Mesenchymal stem cell (in vitro differentiated cells and primary cell): ENCODE measurements at regions not wholly inside any gene's neighbourhood (a gene's known extent, or its start where the extent isn't known, plus 50 kb on each side); places are given as distances from the start of the nearest gene placed in this dataset.

Experiments
- DNase-seq: peaks from one replicate; pipeline ENCODE4 v3.0.0-alpha.2; 2013
- H2AFZ ChIP-seq: one replicate; pipeline ENCODE4 v1.6.1; 2013; ENCODE audit warnings: low read depth, mild to moderate bottlenecking, control low read depth, inconsistent platforms, low read length, moderate library complexity
- H2AK5ac ChIP-seq: 2 replicates; pipeline ENCODE4 v1.6.1; 2013; ENCODE audit warnings: low read length, moderate library complexity, mild to moderate bottlenecking, inconsistent platforms; ENCODE audit not compliant: severe bottlenecking
- H2BK120ac ChIP-seq: one replicate; pipeline ENCODE4 v1.6.1; 2013; ENCODE audit warnings: low read depth, mild to moderate bottlenecking, inconsistent platforms, low read length, moderate library complexity
- H2BK12ac ChIP-seq, 2 experiments: one replicate each; pipeline ENCODE4 v1.6.1; 2013; ENCODE audit warnings: inconsistent platforms in 2 of 2, low read length in 2 of 2, mild to moderate bottlenecking in 2 of 2, moderate library complexity in 2 of 2, control low read depth in 1 of 2
- H2BK15ac ChIP-seq: one replicate; pipeline ENCODE4 v1.6.1; 2013; ENCODE audit warnings: mild to moderate bottlenecking, low read depth, inconsistent platforms; ENCODE audit not compliant: poor library complexity, severe bottlenecking
- H2BK5ac ChIP-seq: 2 replicates; pipeline ENCODE4 v1.6.1; 2013; ENCODE audit warnings: low read depth, mild to moderate bottlenecking, low read length, control low read depth, inconsistent platforms; ENCODE audit not compliant: poor library complexity, severe bottlenecking
- H3K14ac ChIP-seq, 2 experiments: one replicate each; pipeline ENCODE4 v1.6.1; 2013; ENCODE audit warnings: inconsistent platforms in 2 of 2, low read length in 2 of 2, control low read depth in 1 of 2, mild to moderate bottlenecking in 1 of 2, moderate library complexity in 1 of 2
- H3K18ac ChIP-seq, 2 experiments: one replicate each; pipeline ENCODE4 v1.6.1; 2013; ENCODE audit warnings: inconsistent platforms in 2 of 2, low read length in 2 of 2, control low read depth in 1 of 2, low read depth in 1 of 2, mild to moderate bottlenecking in 1 of 2
- H3K23ac ChIP-seq, 2 experiments: one replicate each; pipeline ENCODE4 v1.6.1; 2013; ENCODE audit warnings: inconsistent platforms in 2 of 2, low read length in 2 of 2, mild to moderate bottlenecking in 2 of 2, moderate library complexity in 2 of 2, control low read depth in 1 of 2
- H3K27ac ChIP-seq: 2 replicates; pipeline ENCODE4 v1.5.1; 2013; ENCODE audit warnings: mild to moderate bottlenecking, moderate library complexity, low read length, control low read depth, inconsistent platforms; ENCODE audit not compliant: poor library complexity, severe bottlenecking
- H3K27me3 ChIP-seq, 2 experiments: 2 replicates each; pipeline versions ENCODE4 v1.6.1 to v1.7.0; 2013; ENCODE audit warnings: low read length in 2 of 2, mild to moderate bottlenecking in 2 of 2, moderate library complexity in 2 of 2, control low read depth in 1 of 2, inconsistent platforms in 1 of 2; ENCODE audit not compliant: control insufficient read depth in 1 of 2, insufficient read depth in 1 of 2
- H3K36me3 ChIP-seq, 2 experiments: 2 replicates each; pipeline versions ENCODE4 v1.6.1 to v1.7.0; 2013; ENCODE audit warnings: low read length in 2 of 2, control low read depth in 1 of 2, inconsistent platforms in 1 of 2, low read depth in 1 of 2, mild to moderate bottlenecking in 1 of 2; ENCODE audit not compliant: insufficient read depth in 2 of 2, control insufficient read depth in 1 of 2
- H3K4ac ChIP-seq, 2 experiments: one replicate each; pipeline ENCODE4 v1.6.1; 2013; ENCODE audit warnings: inconsistent platforms in 2 of 2, low read length in 2 of 2, mild to moderate bottlenecking in 2 of 2, moderate library complexity in 2 of 2, control low read depth in 1 of 2, low read depth in 1 of 2
- H3K4me1 ChIP-seq: 2 replicates; pipeline ENCODE4 v1.6.1; 2013; ENCODE audit warnings: low read depth, low read length, control low read depth; ENCODE audit not compliant: control insufficient read depth, insufficient read depth
- H3K4me2 ChIP-seq: 2 replicates; pipeline ENCODE4 v1.6.1; 2013; ENCODE audit warnings: low read length, mild to moderate bottlenecking, inconsistent platforms; ENCODE audit not compliant: poor library complexity, severe bottlenecking
- H3K4me3 ChIP-seq, 2 experiments: 2 replicates each; pipeline versions ENCODE4 v1.5.1 to v1.7.0; 2013; ENCODE audit warnings: low read length in 2 of 2, mild to moderate bottlenecking in 2 of 2, control low read depth in 1 of 2, low read depth in 1 of 2; ENCODE audit not compliant: insufficient read depth in 1 of 2
- H3K79me1 ChIP-seq: replicated peaks from 2 replicates; pipeline ENCODE4 v1.6.1; 2013; ENCODE audit warnings: mild to moderate bottlenecking, control low read depth, low read length, inconsistent platforms; ENCODE audit not compliant: poor library complexity, severe bottlenecking
- H3K9ac ChIP-seq: 2 replicates; pipeline ENCODE4 v1.7.0; 2013; ENCODE audit warnings: mild to moderate bottlenecking, low read length, moderate library complexity
- H3K9me3 ChIP-seq: 2 replicates; pipeline ENCODE4 v1.7.0; 2013; ENCODE audit warnings: mild to moderate bottlenecking, low read length; ENCODE audit not compliant: control insufficient read depth
- H4K8ac ChIP-seq: one replicate; pipeline ENCODE4 v1.6.1; 2013; ENCODE audit warnings: inconsistent platforms, mild to moderate bottlenecking, low read length, moderate library complexity
- H4K91ac ChIP-seq: one replicate; pipeline ENCODE4 v1.6.1; 2013; ENCODE audit warnings: mild to moderate bottlenecking, low read length, inconsistent platforms
- WGBS: methylation state at CpG from one replicate; pipeline ENCODE4 v1.1.7; 2013; ENCODE audit warnings: mixed read lengths; 5-methylcytosine and 5-hydroxymethylcytosine counted together

DNA sequence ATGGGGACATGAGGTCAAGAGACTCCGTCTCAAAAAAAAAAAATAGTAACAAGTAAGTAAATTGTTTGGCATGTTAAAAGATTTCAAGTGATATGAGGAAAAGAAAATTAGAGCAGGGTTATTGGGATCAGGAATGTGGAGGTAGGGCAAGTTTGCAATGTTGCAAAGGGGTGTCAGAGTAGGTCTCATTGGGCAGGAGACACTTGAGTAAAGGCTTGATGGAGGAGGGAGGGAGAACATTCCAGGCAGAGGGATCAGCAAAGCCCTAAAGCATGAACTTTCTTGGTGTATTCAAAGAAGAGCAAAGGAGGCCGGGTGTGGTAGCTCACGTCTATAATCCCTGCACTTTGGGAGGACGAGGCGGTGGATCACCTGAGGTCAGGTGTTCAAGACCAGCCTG is 87.1 kb upstream of the HAND1 start:
- H3K36me3 ChIP-seq, result no peaks in the 10 kb centered on the region
- H3K27ac ChIP-seq, result no peak overlapping the region
- H3K4me2 ChIP-seq, result no peak overlapping the region
- H3K9ac ChIP-seq, result no peak overlapping the region
- H3K4me3 ChIP-seq, result no peak overlapping the region
- no peak overlapping the region for H2BK15ac ChIP-seq
- no peak overlapping the region for H3K18ac ChIP-seq
- H3K14ac ChIP-seq, result no peak overlapping the region
- H3K9me3 ChIP-seq, result peaks cover 3% of the 10 kb centered on the region
- no peak overlapping the region for H2BK5ac ChIP-seq
- H2AFZ ChIP-seq, result no peak overlapping the region
- H3K4ac ChIP-seq, result no peak overlapping the region
- peaks cover 16 to 29% of the 10 kb centered on the region in 2 experiments for H3K27me3 ChIP-seq
- H4K91ac ChIP-seq, result no peak overlapping the region
- H4K8ac ChIP-seq, result no peak overlapping the region
- DNase-seq, result no peak
- no peaks in the 10 kb centered on the region for H3K4me1 ChIP-seq
- H2AK5ac ChIP-seq, result no peak overlapping the region
- no peak overlapping the region for H3K23ac ChIP-seq
- no peak overlapping the region for H2BK120ac ChIP-seq
- WGBS, result 92% methylated on average over 5 of the region's 5 CpGs
- no peak overlapping the region for H2BK12ac ChIP-seq
- H3K79me1 ChIP-seq, result no peaks in the 10 kb centered on the region

GRCh38 chr5:154562244-154562880 is 84.3 kb upstream of the HAND1 start:
- Histone ChIP-seq H3K9me3 (peaks cover 3% of the 10 kb centered on the region), H2BK120ac (no peak overlapping the region), H3K4me1 (no peaks in the 10 kb centered on the region), H2BK5ac (no peak overlapping the region), H3K4me3 (no peak overlapping the region), H2AFZ (no peak overlapping the region), H3K4ac (no peak overlapping the region), H3K36me3 (no peaks in the 10 kb centered on the region), H3K4me2 (no peak overlapping the region), H3K23ac (no peak overlapping the region), H3K27me3 (peaks cover 16 to 20% of the 10 kb centered on the region in 2 experiments), H4K8ac (no peak overlapping the region), H3K14ac (no peak overlapping the region), H3K9ac (no peak overlapping the region), H2BK15ac (no peak overlapping the region), H3K27ac (no peak overlapping the region), H4K91ac (no peak overlapping the region), H2BK12ac (no peak overlapping the region), H3K18ac (no peak overlapping the region), H3K79me1 (no peaks in the 10 kb centered on the region), H2AK5ac (no peak overlapping the region)
- DNase-seq, result no peak
- 83% methylated on average over 4 of the region's 4 CpGs for WGBS

GRCh38 chr5:154559398-154560276 is 81.6 kb upstream of the HAND1 start:
- H3K9me3 ChIP-seq, result peaks cover 8% of the 10 kb centered on the region
- H2BK15ac ChIP-seq, result no peak overlapping the region
- H3K4ac ChIP-seq, result no peak overlapping the region

GRCh38 chr5:154557548-154557947 is 79.5 kb upstream of the HAND1 start:
- Histone ChIP-seq H2BK120ac (no peak overlapping the region), H3K36me3 (no peaks in the 10 kb centered on the region), H3K27me3 (peaks cover 0 to 6% of the 10 kb centered on the region in 2 experiments), H4K8ac (no peak overlapping the region), H3K4me2 (no peak overlapping the region), H2AFZ (no peak overlapping the region), H3K23ac (no peak overlapping the region), H3K4ac (no peak overlapping the region), H2AK5ac (no peak overlapping the region), H3K27ac (no peak overlapping the region), H3K4me3 (no peak overlapping the region), H3K14ac (no peak overlapping the region), H3K79me1 (no peaks in the 10 kb centered on the region), H4K91ac (no peak overlapping the region), H3K18ac (no peak overlapping the region), H2BK12ac (no peak overlapping the region), H2BK5ac (no peak overlapping the region), H3K9me3 (peaks cover 18% of the 10 kb centered on the region), H2BK15ac (no peak overlapping the region), H3K9ac (no peak overlapping the region), H3K4me1 (no peaks in the 10 kb centered on the region)
- no peak for DNase-seq
- WGBS, result 100% methylated on average over 1 of the region's 1 CpG

More at GRCh38 chr5:154559398-154560276, 81.6 kb upstream of the HAND1 start:
- no peak overlapping the region for H3K18ac ChIP-seq
- H4K91ac ChIP-seq, result no peak overlapping the region
- H4K8ac ChIP-seq, result no peak overlapping the region
- no peak overlapping the region for H2AK5ac ChIP-seq
- H2AFZ ChIP-seq, result no peak overlapping the region
- H3K23ac ChIP-seq, result no peak overlapping the region
- H3K27ac ChIP-seq, result no peak overlapping the region
- no peak overlapping the region for H3K4me3 ChIP-seq
- H2BK12ac ChIP-seq, result no peak overlapping the region
- peaks cover 0 to 6% of the 10 kb centered on the region in 2 experiments for H3K27me3 ChIP-seq
- 91% methylated on average over 5 of the region's 6 CpGs for WGBS
- H2BK5ac ChIP-seq, result no peak overlapping the region
- DNase-seq, result no peak
- no peaks in the 10 kb centered on the region for H3K4me1 ChIP-seq
- no peak overlapping the region for H3K4me2 ChIP-seq
- no peak overlapping the region for H3K9ac ChIP-seq
- no peaks in the 10 kb centered on the region for H3K79me1 ChIP-seq
- H2BK120ac ChIP-seq, result no peak overlapping the region
- no peak overlapping the region for H3K14ac ChIP-seq
- H3K36me3 ChIP-seq, result no peaks in the 10 kb centered on the region
